GM10248 (cell line): ENCODE measurements at regions not wholly inside any gene's neighbourhood (a gene's known extent, or its start where the extent isn't known, plus 50 kb on each side); places are given as distances from the start of the nearest gene placed in this dataset.

Experiments
- CTCF ChIA-PET: fragments of 300-600 bp; sonication (Branson Sonifier 250); formaldehyde crosslinking; extraction: SDS; loops from one replicate; lab custom pipeline; 2021; ENCODE audit warnings: antibody characterized with exemption; lab: Yijun Ruan, JAX
- POLR2A ChIA-PET: fragments of 350-650 bp; sonication (Branson Sonifier 250); formaldehyde crosslinking; extraction: SDS; loops from one replicate; lab custom pipeline; 2020; ENCODE audit warnings: antibody characterized with exemption; lab: Yijun Ruan, JAX
- DNase-seq: peaks from one replicate; pipeline ENCODE4 v3.0.0; 2012; ENCODE audit errors: extremely low spot score
- CTCF ChIP-seq: IDR thresholded peaks from 2 replicates; pipeline ENCODE4 v1.5.1; 2012; ENCODE audit warnings: mild to moderate bottlenecking, low read depth; ENCODE audit errors: extremely low read depth, missing control alignments, control extremely low read depth

GRCh38 chr3:96266395-96267190 is 547.8 kb upstream of the EPHA6 start:
- ChIA-PET CTCF (interaction anchor here (1.3 kb wide), 1 partner anchor 33 kb away, joined by 3 read pairs; no protein-coding TSS in a partner anchor), POLR2A (no interaction called here)
- TF ChIP-seq CTCF: no peak
- no peak for DNase-seq

- ChIA-PET POLR2A (no interaction called here), CTCF (interaction anchor here (1.1 to 1.3 kb wide), 2 partner anchors 17 to 34 kb away, joined by 3 read pairs; no protein-coding TSS in a partner anchor)
- TF ChIP-seq CTCF: no peak
- DNase-seq: no peak
These were observed 546.8 kb upstream of the EPHA6 start for GRCh38 chr3:96267577-96267976.

GRCh38 chr3:96294143-96294542 is 520.3 kb upstream of the EPHA6 start:
- DNase-seq: no peak
- CTCF ChIA-PET: no interaction called here
- TF ChIP-seq CTCF: no peak
- POLR2A ChIA-PET: no interaction called here

GRCh38 chr3:96300743-96301142 is 513.7 kb upstream of the EPHA6 start:
- DNase-seq: no peak
- POLR2A ChIA-PET: no interaction called here
- TF ChIP-seq CTCF: no peak
- CTCF ChIA-PET: no interaction called here

- ChIA-PET POLR2A (no interaction called here), CTCF (no interaction called here)
- no peak for DNase-seq
- TF ChIP-seq CTCF: no peak
These were observed 495.2 kb upstream of the EPHA6 start for GRCh38 chr3:96319166-96319565.

- DNase-seq: no peak
- ChIA-PET CTCF (no interaction called here), POLR2A (no interaction called here)
- no peak for TF ChIP-seq CTCF
These were observed 490.3 kb upstream of the EPHA6 start for GRCh38 chr3:96324087-96324486.
